ENCODE measurements at regions not wholly inside any gene's neighbourhood (a gene's known extent, or its start where the extent isn't known, plus 50 kb on each side); places are given as distances from the start of the nearest gene placed in this dataset.
A peak's percentile ranks its signal among the peaks of the same experiment; 100 is the strongest.

- peaks cover 2% of the 10 kb centered on the region for H3K9me3 Mint-ChIP-seq (ENCODE audit: unreplicated experiment)
- H3K9ac ChIP-seq (ENCODE audit: low read length) = no peak overlapping the region
- no peaks in the 10 kb centered on the region for H3K79me2 ChIP-seq (ENCODE audit: insufficient read depth, low read length)
- TF ChIP-seq, protein P1, sequence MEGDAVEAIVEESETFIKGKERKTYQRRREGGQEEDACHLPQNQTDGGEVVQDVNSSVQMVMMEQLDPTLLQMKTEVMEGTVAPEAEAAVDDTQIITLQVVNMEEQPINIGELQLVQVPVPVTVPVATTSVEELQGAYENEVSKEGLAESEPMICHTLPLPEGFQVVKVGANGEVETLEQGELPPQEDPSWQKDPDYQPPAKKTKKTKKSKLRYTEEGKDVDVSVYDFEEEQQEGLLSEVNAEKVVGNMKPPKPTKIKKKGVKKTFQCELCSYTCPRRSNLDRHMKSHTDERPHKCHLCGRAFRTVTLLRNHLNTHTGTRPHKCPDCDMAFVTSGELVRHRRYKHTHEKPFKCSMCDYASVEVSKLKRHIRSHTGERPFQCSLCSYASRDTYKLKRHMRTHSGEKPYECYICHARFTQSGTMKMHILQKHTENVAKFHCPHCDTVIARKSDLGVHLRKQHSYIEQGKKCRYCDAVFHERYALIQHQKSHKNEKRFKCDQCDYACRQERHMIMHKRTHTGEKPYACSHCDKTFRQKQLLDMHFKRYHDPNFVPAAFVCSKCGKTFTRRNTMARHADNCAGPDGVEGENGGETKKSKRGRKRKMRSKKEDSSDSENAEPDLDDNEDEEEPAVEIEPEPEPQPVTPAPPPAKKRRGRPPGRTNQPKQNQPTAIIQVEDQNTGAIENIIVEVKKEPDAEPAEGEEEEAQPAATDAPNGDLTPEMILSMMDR (IDR thresholded peaks at IDR 0.05; ENCODE audit: insufficient read depth, low read depth, low read length) = no peak
- no peak for TF ChIP-seq EZH2 (IDR thresholded peaks at IDR 0.05; ENCODE audit: insufficient read depth, low read length)
- H4K20me1 ChIP-seq (ENCODE audit: insufficient read depth, low read length) = no peaks in the 10 kb centered on the region
- DNase-seq (ENCODE audit: low read depth) = no peak
- H3K36me3 ChIP-seq (ENCODE audit: insufficient read depth, low read length) = no peaks in the 10 kb centered on the region
- no peak overlapping the region for H2AFZ ChIP-seq (ENCODE audit: low read depth, low read length)
- peaks cover 15% of the 10 kb centered on the region for H3K4me1 ChIP-seq (ENCODE audit: insufficient read depth, low read length)
- no peak overlapping the region for H3K27ac ChIP-seq (ENCODE audit: low read depth, low read length)
- H3K27me3 Mint-ChIP-seq (ENCODE audit: low read depth, unreplicated experiment) = peaks cover 41% of the 10 kb centered on the region
- no peak overlapping the region for H3K4me2 ChIP-seq (ENCODE audit: low read length)
- H3K36me3 Mint-ChIP-seq (ENCODE audit: low read depth, unreplicated experiment) = peaks cover 2% of the 10 kb centered on the region
- peaks cover 14% of the 10 kb centered on the region for H3K4me1 Mint-ChIP-seq (ENCODE audit: low read depth, unreplicated experiment)
- H3K9me3 ChIP-seq (ENCODE audit: insufficient read depth, low read depth, low read length) = no peaks in the 10 kb centered on the region
- no peak overlapping the region for H3K27ac Mint-ChIP-seq (ENCODE audit: unreplicated experiment)
- peaks cover 13% of the 10 kb centered on the region for H3K27me3 ChIP-seq (ENCODE audit: insufficient read depth, low read length)
- FAIRE-seq = no peak
- H3K4me3 ChIP-seq (ENCODE audit: insufficient read depth, low read depth, low read length) = no peak overlapping the region
- H3K4me3 Mint-ChIP-seq (ENCODE audit: unreplicated experiment) = no peak overlapping the region
These were observed 69.8 kb downstream of the METRNL start for GRCh38 chr17:83149029-83149725.

- H3K4me3 ChIP-seq (ENCODE audit: insufficient read depth, low read depth, low read length) = no peak overlapping the region
- Mint-ChIP-seq H3K9me3 (ENCODE audit: unreplicated experiment) (peaks cover 1% of the 10 kb centered on the region), H3K36me3 (ENCODE audit: low read depth, unreplicated experiment) (peaks cover 2% of the 10 kb centered on the region), H3K27ac (ENCODE audit: unreplicated experiment) (no peak overlapping the region), H3K27me3 (ENCODE audit: low read depth, unreplicated experiment) (peaks cover 41% of the 10 kb centered on the region), H3K4me1 (ENCODE audit: low read depth, unreplicated experiment) (peaks cover 14% of the 10 kb centered on the region), H3K4me3 (ENCODE audit: unreplicated experiment) (no peak overlapping the region)
- no peak overlapping the region for H3K4me2 ChIP-seq (ENCODE audit: low read length)
- H3K27me3 ChIP-seq (ENCODE audit: insufficient read depth, low read length) = peaks cover 13% of the 10 kb centered on the region
- FAIRE-seq (no peak), DNase-seq (ENCODE audit: low read depth) (peak; percentile 16)
- no peaks in the 10 kb centered on the region for H3K79me2 ChIP-seq (ENCODE audit: insufficient read depth, low read length)
- TF ChIP-seq EZH2 (IDR thresholded peaks at IDR 0.05; ENCODE audit: insufficient read depth, low read length) = no peak
- TF ChIP-seq, protein P1 (IDR thresholded peaks at IDR 0.05; ENCODE audit: insufficient read depth, low read depth, low read length) = no peak
- no peaks in the 10 kb centered on the region for H3K9me3 ChIP-seq (ENCODE audit: insufficient read depth, low read depth, low read length)
- no peak overlapping the region for H2AFZ ChIP-seq (ENCODE audit: low read depth, low read length)
- no peaks in the 10 kb centered on the region for H4K20me1 ChIP-seq (ENCODE audit: insufficient read depth, low read length)
- H3K36me3 ChIP-seq (ENCODE audit: insufficient read depth, low read length) = no peaks in the 10 kb centered on the region
- H3K27ac ChIP-seq (ENCODE audit: low read depth, low read length) = no peak overlapping the region
- H3K4me1 ChIP-seq (ENCODE audit: insufficient read depth, low read length) = peaks cover 15% of the 10 kb centered on the region
- no peak overlapping the region for H3K9ac ChIP-seq (ENCODE audit: low read length)
These were observed 70.4 kb downstream of the METRNL start for GRCh38 chr17:83149761-83150251.

All from astrocyte (in vitro differentiated cells and primary cell).